Panc1 (cell line): ENCODE measurements at regions not wholly inside any gene's neighbourhood (a gene's known extent, or its start where the extent isn't known, plus 50 kb on each side); places are given as distances from the start of the nearest gene placed in this dataset.

Experiments used
- ATAC-seq: fragments of 200-7000 bp; cut with Tn5 transposase; 2 replicates; pipeline ENCODE4 v1.9.1; 2020; ENCODE audit warnings: mild to moderate bottlenecking, moderate library complexity
- BruUV-seq: library from RNA; stranded (reverse); fragments of 400-500 nt; replicated peaks from 2 replicates; lab custom pipeline; 2021; lab: Mats Ljungman, UMichigan
- CTCF ChIA-PET: fragments of 300-600 bp; sonication (Branson Sonifier 250); formaldehyde crosslinking; loops from one replicate; lab custom pipeline; 2022; ENCODE audit warnings: antibody characterized with exemption; lab: Charles Lee
- POLR2A ChIA-PET: fragments of 300-600 bp; sonication (Branson Sonifier 250); formaldehyde crosslinking; loops from one replicate; lab custom pipeline; 2022; ENCODE audit warnings: antibody characterized with exemption; lab: Charles Lee
- DNase-seq: peaks from one replicate; pipeline ENCODE4 v3.0.0-alpha.2; 2010; ENCODE audit warnings: low read depth, low spot score
- H3K27ac ChIP-seq: 2 replicates; pipeline ENCODE4 v1.5.1; 2011; ENCODE audit warnings: mild to moderate bottlenecking, low read length, inconsistent platforms
- H3K27me3 ChIP-seq: fragments of 200-500 bp; sonication (Bioruptor generic); 2 replicates; pipeline ENCODE4 v1.6.0; 2014; ENCODE audit warnings: low read length, inconsistent platforms; ENCODE audit not compliant: control insufficient read depth, insufficient read depth
- H3K36me3 ChIP-seq: fragments of 200-500 bp; sonication (Bioruptor generic); 2 replicates; pipeline ENCODE4 v1.5.1; 2014; ENCODE audit warnings: inconsistent platforms, mild to moderate bottlenecking, low read length, moderate library complexity; ENCODE audit not compliant: control insufficient read depth, insufficient read depth
- H3K4me1 ChIP-seq: 2 replicates; pipeline ENCODE4 v1.5.1; 2011; ENCODE audit warnings: inconsistent platforms, mild to moderate bottlenecking, low read length, moderate library complexity; ENCODE audit not compliant: control insufficient read depth, insufficient read depth
- H3K4me3 ChIP-seq, 2 experiments: 2 replicates each; pipeline ENCODE4 v1.5.1; 2011 to 2012; ENCODE audit warnings: low read depth in 2 of 2, low read length in 2 of 2, mild to moderate bottlenecking in 2 of 2, inconsistent platforms in 1 of 2, moderate library complexity in 1 of 2
- H3K9me3 ChIP-seq: fragments of 200-500 bp; sonication (Bioruptor generic); 2 replicates; pipeline ENCODE4 v1.5.1; 2014; ENCODE audit warnings: low read depth, mild to moderate bottlenecking, inconsistent platforms, low read length, moderate library complexity; ENCODE audit not compliant: control insufficient read depth, insufficient read depth
- POLR2AphosphoS5 ChIP-seq: IDR thresholded peaks from 2 replicates; pipeline ENCODE4 v1.6.1; 2012; ENCODE audit warnings: mild to moderate bottlenecking, low read depth, low read length, moderate library complexity
- REST ChIP-seq, 2 experiments: IDR thresholded peaks; 2 replicates each; pipeline ENCODE4 v1.6.1; 2011 to 2012; ENCODE audit warnings: low read depth in 2 of 2, control low read depth in 1 of 2, low read length in 1 of 2, mild to moderate bottlenecking in 1 of 2, moderate library complexity in 1 of 2; ENCODE audit not compliant: insufficient read depth in 1 of 2
- SIN3A ChIP-seq: IDR thresholded peaks from 2 replicates; pipeline ENCODE4 v1.6.1; 2012; ENCODE audit warnings: low read depth, mild to moderate bottlenecking, low read length, moderate library complexity, borderline replicate concordance; ENCODE audit not compliant: insufficient read depth
- TCF7L2 ChIP-seq: IDR thresholded peaks from 2 replicates; pipeline ENCODE4 v1.6.1; 2011; ENCODE audit warnings: mild to moderate bottlenecking, low read depth, low read length, inconsistent platforms
- in situ Hi-C: cut with HindIII; loops from 2 replicates; pipeline ENCODE4 v1.10.0; 2016; ENCODE audit warnings: low sequenced_read_pairs, low pct_unique_long_range_greater_than_20kb
- intact Hi-C: fragments of 100-400 bp; cut with micrococcal nuclease; formaldehyde crosslinking; loops from one replicate; pipeline ENCODE4 v1.10.0; 2022; ENCODE audit not compliant: unreplicated experiment
- TF ChIP-seq, protein P1 (sequence below): fragments of 450-650 bp; IDR thresholded peaks from 2 replicates; pipeline ENCODE4 v1.5.1; 2017; ENCODE audit warnings: mild to moderate bottlenecking

- in situ Hi-C loops (no loop called here), intact Hi-C loops (no loop called here)
- ATAC-seq (no peak), DNase-seq (no peak)
- Histone ChIP-seq H3K9me3 (no peaks in the 10 kb centered on the region), H3K4me3 (no peak overlapping the region), H3K4me1 (no peaks in the 10 kb centered on the region), H3K27me3 (no peaks in the 10 kb centered on the region), H3K36me3 (no peaks in the 10 kb centered on the region), H3K27ac (no peak overlapping the region)
- POLR2A ChIA-PET, result no interaction called here
- BruUV-seq, result no TSS peak
- TF ChIP-seq TCF7L2, result no peak
- CTCF ChIA-PET, result no interaction called here
These were observed 149.4 kb downstream of the ELOVL4 start for GRCh38 chr6:79797912-79798311.

GRCh38 chr6:79797163-79797764 lies 150.1 kb downstream of the ELOVL4 start:
- POLR2A ChIA-PET, result no interaction called here
- H3K4me1 ChIP-seq, result no peaks in the 10 kb centered on the region
- BruUV-seq, result no TSS peak
- intact Hi-C loops (no loop called here), in situ Hi-C loops (no loop called here)
- H3K4me3 ChIP-seq, result no peak overlapping the region
- H3K27me3 ChIP-seq, result no peaks in the 10 kb centered on the region
- H3K27ac ChIP-seq, result no peak overlapping the region
- no peaks in the 10 kb centered on the region for H3K9me3 ChIP-seq
- TF ChIP-seq REST (IDR thresholded peaks at IDR 0.05; ENCODE audit: insufficient read depth in 1 of 2, low read depth in 2 of 2, low read length in 1 of 2) (no peak), SIN3A (no peak), POLR2AphosphoS5 (no peak), TCF7L2 (no peak)
- TF ChIP-seq, protein P1, sequence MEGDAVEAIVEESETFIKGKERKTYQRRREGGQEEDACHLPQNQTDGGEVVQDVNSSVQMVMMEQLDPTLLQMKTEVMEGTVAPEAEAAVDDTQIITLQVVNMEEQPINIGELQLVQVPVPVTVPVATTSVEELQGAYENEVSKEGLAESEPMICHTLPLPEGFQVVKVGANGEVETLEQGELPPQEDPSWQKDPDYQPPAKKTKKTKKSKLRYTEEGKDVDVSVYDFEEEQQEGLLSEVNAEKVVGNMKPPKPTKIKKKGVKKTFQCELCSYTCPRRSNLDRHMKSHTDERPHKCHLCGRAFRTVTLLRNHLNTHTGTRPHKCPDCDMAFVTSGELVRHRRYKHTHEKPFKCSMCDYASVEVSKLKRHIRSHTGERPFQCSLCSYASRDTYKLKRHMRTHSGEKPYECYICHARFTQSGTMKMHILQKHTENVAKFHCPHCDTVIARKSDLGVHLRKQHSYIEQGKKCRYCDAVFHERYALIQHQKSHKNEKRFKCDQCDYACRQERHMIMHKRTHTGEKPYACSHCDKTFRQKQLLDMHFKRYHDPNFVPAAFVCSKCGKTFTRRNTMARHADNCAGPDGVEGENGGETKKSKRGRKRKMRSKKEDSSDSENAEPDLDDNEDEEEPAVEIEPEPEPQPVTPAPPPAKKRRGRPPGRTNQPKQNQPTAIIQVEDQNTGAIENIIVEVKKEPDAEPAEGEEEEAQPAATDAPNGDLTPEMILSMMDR, result no peak
- DNase-seq, result no peak
- ATAC-seq, result no peak
- H3K36me3 ChIP-seq, result no peaks in the 10 kb centered on the region
- CTCF ChIA-PET, result no interaction called here

DNA sequence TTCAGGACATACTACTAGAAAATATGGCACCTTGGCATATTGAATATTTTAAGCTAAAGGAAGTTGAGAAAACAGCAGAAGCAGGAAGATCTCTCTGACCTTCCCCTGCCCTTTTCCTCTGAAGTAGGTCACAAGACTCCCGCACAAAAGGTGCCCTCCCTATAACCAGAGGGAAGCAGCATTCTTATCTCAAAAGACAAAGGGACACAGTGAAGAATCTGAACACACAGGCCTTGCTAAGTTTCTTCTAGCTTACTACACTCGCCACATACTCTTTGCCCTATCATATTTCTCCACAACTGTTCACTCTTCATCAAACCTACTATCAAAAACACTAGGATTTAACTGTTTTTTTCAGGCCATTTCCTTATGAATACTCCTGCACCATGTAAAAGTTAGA lies 151.2 kb downstream of the ELOVL4 start:
- H3K4me1 ChIP-seq, result no peaks in the 10 kb centered on the region
- intact Hi-C loops, result no loop called here
- H3K27me3 ChIP-seq, result no peaks in the 10 kb centered on the region
- no peak for DNase-seq
- no peak for TF ChIP-seq POLR2AphosphoS5
- TF ChIP-seq REST (IDR thresholded peaks at IDR 0.05; ENCODE audit: insufficient read depth in 1 of 2, low read depth in 2 of 2, low read length in 1 of 2), result no peak
- no peak for TF ChIP-seq SIN3A
- no peak for TF ChIP-seq TCF7L2
- TF ChIP-seq, protein P1, result no peak
- no peak for ATAC-seq
- H3K9me3 ChIP-seq, result no peaks in the 10 kb centered on the region
- H3K36me3 ChIP-seq, result no peaks in the 10 kb centered on the region
- in situ Hi-C loops, result no loop called here
- no peak overlapping the region for H3K27ac ChIP-seq
- POLR2A ChIA-PET, result no interaction called here
- no peak overlapping the region for H3K4me3 ChIP-seq
- CTCF ChIA-PET, result no interaction called here
- BruUV-seq, result no TSS peak
